ENCODE measurements at regions not wholly inside any gene's neighbourhood (a gene's known extent, or its start where the extent isn't known, plus 50 kb on each side); places are given as distances from the start of the nearest gene placed in this dataset.

GRCh38 chr20:57002066-57002570 lies 264.3 kb downstream of the BMP7 start:
- TF ChIP-seq CTCF (IDR thresholded peaks at IDR 0.05 in 8 of 11, conservative IDR thresholded peaks at IDR 0.05 in 3 of 11) (no peak), POLR2A (IDR thresholded peaks at IDR 0.05) (no peak), POLR2AphosphoS5 (IDR thresholded peaks at IDR 0.05) (no peak)
